GM23338 (cell line): ENCODE measurements at regions not wholly inside any gene's neighbourhood (a gene's known extent, or its start where the extent isn't known, plus 50 kb on each side); places are given as distances from the start of the nearest gene placed in this dataset.

Source experiments
- ATAC-seq: fragments of 200-7000 bp; cut with Tn5 transposase; 3 replicates; pipeline ENCODE4 v1.9.1; 2020
- DNase-seq: peaks from one replicate; pipeline ENCODE4 v3.0.0-alpha.2; 2015; ENCODE audit warnings: low spot score
- H2AFZ ChIP-seq: fragments of 200-600 bp; sonication (generic); 2 replicates; pipeline ENCODE4 v1.8.0; 2016; ENCODE audit warnings: antibody characterized with exemption, mild to moderate bottlenecking, moderate library complexity
- H3F3A ChIP-seq: fragments of 200-600 bp; sonication (generic); replicated peaks from 2 replicates; pipeline ENCODE4 v1.8.0; 2017; ENCODE audit warnings: antibody characterized with exemption, mixed run types, low read depth
- H3K27ac ChIP-seq: fragments of 200-600 bp; sonication (generic); 2 replicates; pipeline ENCODE4 v1.6.1; 2016; ENCODE audit warnings: low read depth
- H3K27me3 ChIP-seq: fragments of 200-600 bp; sonication (generic); 2 replicates; pipeline ENCODE4 v1.8.0; 2016; ENCODE audit warnings: mild to moderate bottlenecking, mixed run types, moderate library complexity; ENCODE audit not compliant: insufficient read depth
- H3K36me3 ChIP-seq: fragments of 200-600 bp; sonication (generic); 2 replicates; pipeline ENCODE4 v1.8.0; 2016; ENCODE audit warnings: mild to moderate bottlenecking; ENCODE audit not compliant: insufficient read depth
- H3K4me1 ChIP-seq: fragments of 200-600 bp; sonication (generic); 2 replicates; pipeline ENCODE4 v1.8.0; 2016; ENCODE audit warnings: mild to moderate bottlenecking, moderate library complexity; ENCODE audit not compliant: insufficient read depth
- H3K4me2 ChIP-seq: fragments of 200-600 bp; sonication (generic); 2 replicates; pipeline ENCODE4 v1.7.1; 2017; ENCODE audit warnings: mixed run types
- H3K4me3 ChIP-seq: fragments of 200-600 bp; sonication (generic); 2 replicates; pipeline ENCODE4 v1.6.1; 2016; ENCODE audit warnings: mixed run types
- H3K79me2 ChIP-seq: fragments of 200-600 bp; sonication (generic); replicated peaks from 2 replicates; pipeline ENCODE4 v1.8.0; 2017; ENCODE audit warnings: mild to moderate bottlenecking; ENCODE audit not compliant: insufficient read depth
- H3K9me2 ChIP-seq: fragments of 200-600 bp; sonication (generic); 2 replicates; pipeline ENCODE4 v1.8.0; 2017; ENCODE audit not compliant: insufficient read depth
- H4K20me1 ChIP-seq: fragments of 200-600 bp; sonication (generic); replicated peaks from 2 replicates; pipeline ENCODE4 v1.8.0; 2017; ENCODE audit warnings: mild to moderate bottlenecking; ENCODE audit not compliant: insufficient read depth
- H3K27ac Mint-ChIP-seq: 2 replicates; pipeline ENCODE4 v1.8.0; 2020; ENCODE audit warnings: inconsistent platforms, mild to moderate bottlenecking, moderate library complexity, mixed read lengths
- H3K27me3 Mint-ChIP-seq: 3 replicates; pipeline ENCODE4 v1.8.0; 2022; ENCODE audit warnings: low read depth, mild to moderate bottlenecking, moderate library complexity, mixed read lengths, inconsistent platforms; ENCODE audit not compliant: insufficient read depth, poor library complexity
- H3K36me3 Mint-ChIP-seq: 3 replicates; pipeline ENCODE4 v1.8.0; 2021; ENCODE audit warnings: low read depth, mild to moderate bottlenecking, inconsistent platforms, moderate library complexity, mixed read lengths
- H3K4me1 Mint-ChIP-seq: 3 replicates; pipeline ENCODE4 v1.8.0; 2020; ENCODE audit warnings: mild to moderate bottlenecking, inconsistent platforms, mixed read lengths
- H3K4me3 Mint-ChIP-seq: 3 replicates; pipeline ENCODE4 v1.8.0; 2021; ENCODE audit warnings: moderate library complexity, mild to moderate bottlenecking, inconsistent platforms, mixed read lengths
- H3K9me3 Mint-ChIP-seq: 3 replicates; pipeline ENCODE4 v1.8.0; 2020; ENCODE audit warnings: moderate library complexity, mild to moderate bottlenecking, inconsistent platforms, mixed read lengths
- CREB1 ChIP-seq: fragments of 250-450 bp; sonication (Bioruptor Pico); IDR thresholded peaks from 2 replicates; pipeline ENCODE4 v1.5.0; 2020; ENCODE audit warnings: low read depth, mild to moderate bottlenecking, moderate library complexity
- CTCF ChIP-seq, 2 experiments: fragments of 200-600 bp in 1 of 2; sonication (generic) in 1 of 2; conservative IDR thresholded peaks; 2 replicates each; pipeline versions ENCODE4 v1.5.1 to v1.6.1; 2016 to 2017; ENCODE audit warnings: antibody characterized with exemption in 2 of 2, low read depth in 2 of 2, mild to moderate bottlenecking in 2 of 2, moderate library complexity in 1 of 2
- EZH2 ChIP-seq: fragments of 200-600 bp; sonication (generic); IDR thresholded peaks from one replicate; pipeline ENCODE4 v1.8.0; 2017; ENCODE audit warnings: antibody characterized with exemption, mild to moderate bottlenecking, low read depth; ENCODE audit not compliant: unreplicated experiment
- EZH2phosphoT487 ChIP-seq: fragments of 200-600 bp; sonication (generic); IDR thresholded peaks from one replicate; pipeline ENCODE4 v1.8.1; 2018; ENCODE audit warnings: antibody characterized with exemption; ENCODE audit not compliant: unreplicated experiment
- JUNB ChIP-seq: IDR thresholded peaks from one replicate; pipeline ENCODE4 v1.6.1; 2016; ENCODE audit warnings: antibody characterized with exemption; ENCODE audit not compliant: unreplicated experiment
- NANOG ChIP-seq: IDR thresholded peaks from 2 replicates; pipeline ENCODE4 v1.6.1; 2016; ENCODE audit warnings: antibody characterized with exemption, borderline replicate concordance
- POLR2AphosphoS5 ChIP-seq: IDR thresholded peaks from 2 replicates; pipeline ENCODE4 v1.6.1; 2016; ENCODE audit warnings: antibody characterized with exemption, low read depth
- REST ChIP-seq: IDR thresholded peaks from one replicate; pipeline ENCODE4 v1.6.1; 2018; ENCODE audit warnings: antibody characterized with exemption; ENCODE audit not compliant: unreplicated experiment
- ZNF114 ChIP-seq: fragments of 250-450 bp; sonication (Bioruptor Pico); IDR thresholded peaks from 2 replicates; pipeline ENCODE4 v1.5.0; 2020; ENCODE audit warnings: mild to moderate bottlenecking, moderate library complexity
- ZNF331 ChIP-seq: fragments of 250-450 bp; sonication (Bioruptor Pico); IDR thresholded peaks from 2 replicates; pipeline ENCODE4 v1.5.0; 2020; ENCODE audit warnings: low read depth, mild to moderate bottlenecking, moderate library complexity

- H3K36me3 Mint-ChIP-seq: peaks cover 9% of the 10 kb centered on the region; the same call in 2 of the 3 replicates
- ATAC-seq: no peak
Measured at GRCh38 chr2:175253871-175254270, 72.4 kb upstream of the ATP5MC3 start.

More at GRCh38 chr2:175253871-175254270, 72.4 kb upstream of the ATP5MC3 start:
- 0 out of 2 replicates have a peak, but pooled peaks cover 1% of the 10 kb centered on the region for H3K9me2 ChIP-seq
- no peak for TF ChIP-seq EZH2phosphoT487
- no peak for TF ChIP-seq CTCF (conservative IDR thresholded peaks at IDR 0.05; ENCODE audit: low read depth in 2 of 2)
- TF ChIP-seq EZH2: no peak
- TF ChIP-seq POLR2AphosphoS5: no peak
- TF ChIP-seq ZNF331 (CRISPR knock-in tag): no peak
- no peak for TF ChIP-seq JUNB
- no peak for TF ChIP-seq CREB1 (CRISPR knock-in tag)
- TF ChIP-seq NANOG: no peak
- TF ChIP-seq ZNF114 (CRISPR knock-in tag): no peak
- TF ChIP-seq REST: no peak
- H3F3A ChIP-seq: no peaks in the 10 kb centered on the region
- no peak overlapping the region for H3K4me3 Mint-ChIP-seq
- H3K4me2 ChIP-seq: no peak overlapping the region
- H3K27ac ChIP-seq: no peak overlapping the region
- no peaks in the 10 kb centered on the region for H3K36me3 ChIP-seq
- peaks cover 2% of the 10 kb centered on the region; the same call in 1 of the 3 replicates for H3K4me1 Mint-ChIP-seq
- H4K20me1 ChIP-seq: no peaks in the 10 kb centered on the region
- peaks cover 15% of the 10 kb centered on the region for H3K9me3 Mint-ChIP-seq
- no peaks in the 10 kb centered on the region for H3K27me3 ChIP-seq
- no peaks in the 10 kb centered on the region for H3K4me1 ChIP-seq
- no peak overlapping the region for H3K4me3 ChIP-seq
- no peaks in the 10 kb centered on the region for H3K27me3 Mint-ChIP-seq
- no peaks in the 10 kb centered on the region for H3K79me2 ChIP-seq
- DNase-seq: no peak
- no peak overlapping the region for H3K27ac Mint-ChIP-seq
- no peak overlapping the region for H2AFZ ChIP-seq
